ENCODE measurements at regions not wholly inside any gene's neighbourhood (a gene's known extent, or its start where the extent isn't known, plus 50 kb on each side); places are given as distances from the start of the nearest gene placed in this dataset.
"Not testable (repeated sequence)": the region's sequence is repeated elsewhere in the genome, so short reads cannot be mapped to it uniquely, and the experiment has no call there.

DNA sequence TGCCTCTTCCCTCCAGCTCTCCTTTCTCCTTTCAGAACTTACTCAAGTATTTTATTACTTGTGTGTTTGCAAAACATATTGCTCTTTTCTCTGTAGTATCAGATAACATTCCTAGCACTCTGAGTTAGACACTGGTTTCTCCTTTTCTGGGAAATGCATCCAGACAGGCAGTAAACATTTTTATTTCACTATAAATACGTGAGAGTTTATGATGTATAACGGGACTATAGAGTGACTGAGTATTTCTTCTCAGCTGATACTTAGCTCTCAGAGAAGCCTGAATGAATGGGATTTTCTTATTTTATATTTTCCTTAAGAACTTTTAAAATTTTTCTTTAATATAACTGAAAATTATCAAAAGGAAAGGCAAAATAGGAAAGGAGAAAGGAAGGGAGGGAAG, 211.2 kb upstream of the EDNRB start:
- DNase-seq (ENCODE audit: low read depth), result no peak
- TF ChIP-seq, protein P1, sequence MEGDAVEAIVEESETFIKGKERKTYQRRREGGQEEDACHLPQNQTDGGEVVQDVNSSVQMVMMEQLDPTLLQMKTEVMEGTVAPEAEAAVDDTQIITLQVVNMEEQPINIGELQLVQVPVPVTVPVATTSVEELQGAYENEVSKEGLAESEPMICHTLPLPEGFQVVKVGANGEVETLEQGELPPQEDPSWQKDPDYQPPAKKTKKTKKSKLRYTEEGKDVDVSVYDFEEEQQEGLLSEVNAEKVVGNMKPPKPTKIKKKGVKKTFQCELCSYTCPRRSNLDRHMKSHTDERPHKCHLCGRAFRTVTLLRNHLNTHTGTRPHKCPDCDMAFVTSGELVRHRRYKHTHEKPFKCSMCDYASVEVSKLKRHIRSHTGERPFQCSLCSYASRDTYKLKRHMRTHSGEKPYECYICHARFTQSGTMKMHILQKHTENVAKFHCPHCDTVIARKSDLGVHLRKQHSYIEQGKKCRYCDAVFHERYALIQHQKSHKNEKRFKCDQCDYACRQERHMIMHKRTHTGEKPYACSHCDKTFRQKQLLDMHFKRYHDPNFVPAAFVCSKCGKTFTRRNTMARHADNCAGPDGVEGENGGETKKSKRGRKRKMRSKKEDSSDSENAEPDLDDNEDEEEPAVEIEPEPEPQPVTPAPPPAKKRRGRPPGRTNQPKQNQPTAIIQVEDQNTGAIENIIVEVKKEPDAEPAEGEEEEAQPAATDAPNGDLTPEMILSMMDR (IDR thresholded peaks at IDR 0.05; ENCODE audit: low read depth, low read length, missing control alignments), result no peak
- H3K4me3 ChIP-seq (ENCODE audit: low read depth, low read length), result no peak overlapping the region

DNA sequence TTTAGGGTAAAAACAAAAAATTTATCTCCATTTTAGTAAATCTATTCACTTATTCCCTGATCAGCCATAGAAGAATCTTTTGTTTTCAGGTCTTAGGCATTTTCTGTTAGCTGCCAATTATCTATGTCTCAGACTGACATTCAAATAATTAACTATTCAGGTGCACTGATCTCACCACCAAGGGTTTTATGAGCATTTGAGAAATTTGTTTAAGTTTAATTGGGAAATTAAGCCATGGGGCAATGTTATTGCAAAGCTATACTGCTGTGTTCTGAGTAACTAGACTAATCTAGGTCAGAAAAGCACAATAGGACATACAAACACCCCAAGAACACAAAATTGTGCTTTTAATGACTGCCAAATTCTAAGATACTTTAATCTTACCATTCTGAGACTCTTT, 210.7 kb upstream of the EDNRB start:
- no peak for DNase-seq (ENCODE audit: low read depth)
- no peak overlapping the region for H3K4me3 ChIP-seq (ENCODE audit: low read depth, low read length)
- TF ChIP-seq, protein P1 (IDR thresholded peaks at IDR 0.05; ENCODE audit: low read depth, low read length, missing control alignments), result no peak

DNA sequence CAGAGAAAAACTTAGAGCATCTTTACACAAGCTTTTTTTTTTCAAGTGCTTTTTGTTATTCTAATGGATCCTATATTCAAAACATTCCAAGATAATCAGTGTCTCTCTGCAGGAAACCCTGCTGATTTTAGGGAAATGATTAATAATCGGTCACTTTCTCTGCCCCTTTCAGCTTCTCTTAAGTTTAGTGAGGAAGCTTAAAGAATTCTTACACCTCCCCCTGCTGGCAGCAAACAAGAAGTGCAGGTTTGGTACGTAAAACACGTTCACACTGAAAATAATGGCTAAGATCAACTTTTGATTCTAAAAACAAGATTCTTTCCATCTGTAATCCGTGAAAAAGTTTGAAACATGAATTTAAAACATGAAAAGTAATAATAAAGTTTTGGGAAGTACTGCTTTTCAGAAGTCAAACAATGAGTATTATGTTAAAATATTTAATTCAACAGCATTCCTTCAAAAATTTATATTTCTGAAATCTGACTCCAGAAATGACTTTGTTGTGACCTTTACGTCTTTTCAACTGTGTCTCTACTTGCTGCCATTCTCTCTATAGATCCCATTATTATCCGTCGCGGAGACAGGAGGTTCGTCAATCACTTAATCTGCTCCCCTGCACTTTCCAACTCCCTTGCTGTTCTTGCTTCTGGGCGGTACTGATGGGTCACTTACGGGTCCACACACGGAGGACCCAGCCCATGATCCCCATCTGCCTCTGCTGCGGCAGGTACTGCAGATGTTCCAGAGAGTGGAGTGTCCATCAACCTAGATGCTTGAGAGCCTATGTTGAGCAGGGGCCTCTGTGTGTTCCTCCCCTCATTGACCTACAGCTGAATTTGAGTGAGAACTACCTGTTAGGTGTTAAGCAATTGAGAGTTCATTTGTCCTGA, 203.1 kb upstream of the EDNRB start:
- no peak overlapping the region for H3K4me3 ChIP-seq (ENCODE audit: low read depth, low read length)
- TF ChIP-seq, protein P1 (IDR thresholded peaks at IDR 0.05; ENCODE audit: low read depth, low read length, missing control alignments), result peak; percentile 72
- peak; percentile 39 for DNase-seq (ENCODE audit: low read depth)

DNA sequence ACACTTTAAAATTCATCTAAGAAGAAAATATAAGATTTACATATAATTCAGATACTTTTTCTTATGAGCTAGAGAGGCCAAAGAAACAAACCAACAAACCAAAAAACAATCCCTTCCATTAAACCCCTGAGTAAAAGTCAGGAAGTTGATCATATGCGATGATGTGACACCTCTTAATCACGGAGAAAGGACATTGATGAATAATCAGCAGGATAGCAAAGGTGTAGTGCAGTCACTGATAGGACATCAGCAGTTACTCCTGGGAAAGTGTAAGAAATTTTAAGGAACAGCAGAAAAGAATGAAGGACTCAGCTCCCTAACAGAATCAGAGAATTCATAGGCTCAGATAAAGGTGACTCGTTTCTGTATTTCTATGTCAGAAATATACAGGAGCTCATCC, 202.4 kb upstream of the EDNRB start:
- TF ChIP-seq, protein P1 (IDR thresholded peaks at IDR 0.05; ENCODE audit: low read depth, low read length, missing control alignments), result no peak
- DNase-seq (ENCODE audit: low read depth), result no peak

DNA sequence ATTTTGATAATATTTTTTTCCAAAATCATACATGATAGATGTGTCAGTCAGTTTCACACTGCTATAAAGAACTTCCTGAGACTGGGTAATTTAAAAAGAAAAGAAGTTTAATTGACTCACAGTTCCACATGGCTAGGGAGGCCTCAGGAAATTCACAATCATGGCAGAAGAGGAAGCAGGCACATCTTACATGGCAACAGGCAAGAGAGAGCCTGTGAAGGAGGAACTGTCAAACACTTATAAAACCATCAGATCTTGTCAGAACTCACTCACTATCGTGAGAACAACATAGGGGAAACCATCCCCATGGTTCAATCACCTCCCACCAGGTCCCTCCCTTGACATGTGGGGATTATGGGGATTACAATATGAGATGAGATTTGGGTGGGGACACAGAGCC, 201.5 kb upstream of the EDNRB start:
- not testable (repeated sequence) for H3K4me3 ChIP-seq (ENCODE audit: low read depth, low read length); DNase-seq (ENCODE audit: low read depth)

More for the DNA sequence above, 202.4 kb upstream of the EDNRB start:
- no peak overlapping the region for H3K4me3 ChIP-seq (ENCODE audit: low read depth, low read length)

DNA sequence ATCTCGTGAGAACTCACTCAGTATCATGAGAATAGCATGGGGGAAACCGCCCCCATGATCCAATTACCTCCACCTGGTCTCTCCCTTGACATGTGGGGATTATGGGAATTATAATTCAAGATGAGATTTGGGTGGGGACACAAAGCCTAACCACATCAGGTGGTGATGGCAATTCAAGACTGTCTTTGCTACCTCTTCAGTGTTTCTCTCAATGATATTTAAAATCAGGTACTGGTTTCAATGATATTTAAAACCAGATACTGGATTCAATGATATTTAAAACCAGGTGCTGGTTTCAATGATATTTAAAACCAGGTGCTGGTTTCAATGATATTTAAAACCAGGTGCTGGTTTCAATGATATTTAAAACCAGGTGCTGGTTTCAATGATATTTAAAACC, 198.4 kb upstream of the EDNRB start:
- not testable (repeated sequence) for DNase-seq (ENCODE audit: low read depth); H3K4me3 ChIP-seq (ENCODE audit: low read depth, low read length)

DNA sequence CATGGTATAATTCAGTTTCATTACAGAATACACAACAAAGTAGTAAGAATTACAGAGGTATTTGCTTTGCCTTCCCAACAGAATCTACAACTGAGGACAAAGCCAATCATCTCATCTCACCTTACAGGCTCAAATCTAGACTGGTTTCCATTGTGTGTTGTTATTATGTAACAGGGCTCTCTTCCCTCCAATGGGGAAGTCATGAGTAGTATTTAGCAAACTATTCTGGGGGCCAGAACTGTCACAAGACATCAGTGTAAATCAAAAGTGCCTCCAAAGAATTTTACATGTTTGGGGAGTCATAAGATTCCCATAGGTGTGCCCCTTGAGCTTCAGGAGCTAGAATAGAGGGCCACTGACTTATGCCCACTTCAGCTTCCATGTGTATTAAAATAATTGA, 187.0 kb upstream of the EDNRB start:
- DNase-seq (ENCODE audit: low read depth), result no peak
- H3K4me3 ChIP-seq (ENCODE audit: low read depth, low read length), result no peak overlapping the region
- TF ChIP-seq, protein P1 (IDR thresholded peaks at IDR 0.05; ENCODE audit: low read depth, low read length, missing control alignments), result no peak

DNA sequence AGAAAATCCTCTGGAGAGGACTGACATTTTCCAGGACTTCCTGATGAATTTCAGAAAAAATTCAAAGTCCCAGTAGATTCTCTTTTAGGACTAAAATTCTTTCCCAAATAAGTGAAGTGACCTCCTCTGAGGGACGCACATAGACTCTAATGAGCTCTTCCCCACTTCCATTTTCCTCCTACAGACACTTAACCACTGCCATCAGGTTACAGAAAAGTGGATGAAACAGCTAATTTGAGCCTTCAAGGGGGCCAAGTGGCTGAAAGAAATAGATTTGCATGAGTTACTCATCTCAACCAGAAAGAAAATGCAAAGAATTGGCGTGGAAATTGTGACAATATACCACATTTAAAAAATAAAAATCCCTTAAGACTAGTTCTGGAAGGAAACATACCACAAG, 185.3 kb upstream of the EDNRB start:
- TF ChIP-seq, protein P1 (IDR thresholded peaks at IDR 0.05; ENCODE audit: low read depth, low read length, missing control alignments), result no peak
- no peak overlapping the region for H3K4me3 ChIP-seq (ENCODE audit: low read depth, low read length)
- DNase-seq (ENCODE audit: low read depth), result no peak

Measured in GM12864 (cell line).